PC-3 (cell line): ENCODE measurements at regions not wholly inside any gene's neighbourhood (a gene's known extent, or its start where the extent isn't known, plus 50 kb on each side); places are given as distances from the start of the nearest gene placed in this dataset.

ENCODE experiments used
- ATAC-seq: fragments of 200-7000 bp; cut with Tn5 transposase; 2 replicates; pipeline ENCODE4 v1.9.1; 2020; ENCODE audit warnings: mild to moderate bottlenecking, moderate library complexity
- BruUV-seq: library from RNA; stranded (reverse); fragments of 400-500 nt; replicated peaks from 2 replicates; lab custom pipeline; 2021; lab: Mats Ljungman, UMichigan
- CTCF ChIA-PET: fragments of 300-600 bp; sonication (Branson Sonifier 250); formaldehyde crosslinking; loops from one replicate; lab custom pipeline; 2022; ENCODE audit warnings: antibody characterized with exemption; lab: Charles Lee
- POLR2A ChIA-PET: fragments of 300-600 bp; sonication (Branson Sonifier 250); formaldehyde crosslinking; loops from one replicate; lab custom pipeline; 2022; ENCODE audit warnings: antibody characterized with exemption; ENCODE audit not compliant: unreplicated experiment; lab: Charles Lee
- DNase-seq: peaks from one replicate; pipeline ENCODE4 v3.0.0-alpha.2; 2015
- H2AFZ ChIP-seq: fragments of 300-600 bp; sonication (generic); 2 replicates; pipeline ENCODE4 v1.6.0; 2016; ENCODE audit warnings: antibody characterized with exemption, low read length
- H3F3A ChIP-seq: fragments of 300-600 bp; sonication (generic); one replicate; pipeline ENCODE4 v1.6.0; 2017; ENCODE audit warnings: antibody characterized with exemption, low read length, control low read depth, mild to moderate bottlenecking; ENCODE audit not compliant: unreplicated experiment
- H3K27ac ChIP-seq: fragments of 300-600 bp; sonication (generic); 2 replicates; pipeline ENCODE4 v1.5.1; 2016; ENCODE audit warnings: mild to moderate bottlenecking, low read length
- H3K27me3 ChIP-seq: fragments of 300-600 bp; sonication (generic); 2 replicates; pipeline ENCODE4 v1.6.1; 2016; ENCODE audit warnings: low read length, mixed read lengths
- H3K36me3 ChIP-seq: fragments of 300-600 bp; sonication (generic); 2 replicates; pipeline ENCODE4 v1.6.1; 2016; ENCODE audit warnings: low read depth, mixed run types, low read length, mixed read lengths
- H3K4me1 ChIP-seq: fragments of 300-600 bp; sonication (generic); 2 replicates; pipeline ENCODE4 v1.5.1; 2016; ENCODE audit warnings: low read length; ENCODE audit not compliant: insufficient read depth
- H3K4me2 ChIP-seq: fragments of 300-600 bp; sonication (generic); 2 replicates; pipeline ENCODE4 v1.6.0; 2016; ENCODE audit warnings: low read length
- H3K4me3 ChIP-seq: fragments of 300-600 bp; sonication (generic); 2 replicates; pipeline ENCODE4 v1.5.1; 2016; ENCODE audit warnings: mild to moderate bottlenecking, low read length, mixed read lengths
- H3K79me2 ChIP-seq: fragments of 300-600 bp; sonication (generic); 2 replicates; pipeline ENCODE4 v1.6.1; 2017; ENCODE audit warnings: low read length, mixed read lengths
- H3K9ac ChIP-seq: fragments of 300-600 bp; sonication (generic); 2 replicates; pipeline ENCODE4 v1.6.0; 2016; ENCODE audit warnings: mild to moderate bottlenecking, low read length
- H3K9me2 ChIP-seq: fragments of 300-600 bp; sonication (generic); replicated peaks from 2 replicates; pipeline ENCODE4 v1.6.1; 2016; ENCODE audit warnings: mixed run types, low read length, mixed read lengths
- H3K9me3 ChIP-seq: fragments of 300-600 bp; sonication (generic); 2 replicates; pipeline ENCODE4 v1.6.1; 2016; ENCODE audit warnings: low read length, mixed read lengths
- H4K20me1 ChIP-seq: fragments of 300-600 bp; sonication (generic); 2 replicates; pipeline ENCODE4 v1.6.1; 2016; ENCODE audit warnings: low read length, mixed read lengths
- CTCF ChIP-seq: fragments of 300-600 bp; sonication (generic); conservative IDR thresholded peaks from 2 replicates; pipeline ENCODE4 v1.5.1; 2017; ENCODE audit warnings: antibody characterized with exemption, low read depth, mild to moderate bottlenecking, low read length
- EZH2 ChIP-seq: fragments of 300-600 bp; sonication (generic); IDR thresholded peaks from one replicate; pipeline ENCODE4 v1.6.1; 2017; ENCODE audit warnings: antibody characterized with exemption, mild to moderate bottlenecking, low read length; ENCODE audit not compliant: unreplicated experiment
- EZH2phosphoT487 ChIP-seq: fragments of 300-600 bp; sonication (generic); IDR thresholded peaks from 2 replicates; pipeline ENCODE4 v1.6.1; 2018; ENCODE audit warnings: mild to moderate bottlenecking, antibody characterized with exemption, low read length, borderline replicate concordance
- intact Hi-C: fragments of 100-400 bp; cut with micrococcal nuclease; formaldehyde crosslinking; loops from 2 replicates; pipeline ENCODE4 v1.9.0; 2023

- Histone ChIP-seq H3K9ac (no peak overlapping the region), H4K20me1 (no peaks in the 10 kb centered on the region), H2AFZ (no peak overlapping the region), H3K79me2 (no peaks in the 10 kb centered on the region), H3K27ac (no peak overlapping the region), H3K9me2 (no peaks in the 10 kb centered on the region), H3K9me3 (no peaks in the 10 kb centered on the region), H3K4me1 (no peaks in the 10 kb centered on the region), H3K36me3 (no peaks in the 10 kb centered on the region), H3F3A (no peaks in the 10 kb centered on the region), H3K27me3 (no peaks in the 10 kb centered on the region), H3K4me2 (no peak overlapping the region), H3K4me3 (no peak overlapping the region)
- intact Hi-C loops = no loop called here
- DNase-seq (peak; percentile 12), ATAC-seq (no peak)
- TF ChIP-seq CTCF = no peak
- TF ChIP-seq EZH2 = no peak
- TF ChIP-seq EZH2phosphoT487 = no peak
- ChIA-PET CTCF (no interaction called here), POLR2A (no interaction called here)
- BruUV-seq = no TSS peak
These were observed 249.0 kb upstream of the ZP4 start for GRCh38 chr1:238139713-238140112.

- TF ChIP-seq CTCF (no peak), EZH2 (no peak), EZH2phosphoT487 (no peak)
- Histone ChIP-seq H3K4me2 (no peak overlapping the region), H3K9me3 (no peaks in the 10 kb centered on the region), H3K27ac (no peak overlapping the region), H3K9me2 (no peaks in the 10 kb centered on the region), H3K9ac (no peak overlapping the region), H3K4me1 (no peaks in the 10 kb centered on the region), H3K4me3 (no peak overlapping the region), H2AFZ (no peak overlapping the region), H3F3A (no peaks in the 10 kb centered on the region), H4K20me1 (no peaks in the 10 kb centered on the region), H3K27me3 (no peaks in the 10 kb centered on the region), H3K79me2 (no peaks in the 10 kb centered on the region), H3K36me3 (no peaks in the 10 kb centered on the region)
- intact Hi-C loops = no loop called here
- POLR2A ChIA-PET = no interaction called here
- ATAC-seq = no peak
- DNase-seq = no peak
- CTCF ChIA-PET = no interaction called here
- BruUV-seq = no TSS peak
These were observed 247.4 kb upstream of the ZP4 start for GRCh38 chr1:238138059-238138626.

GRCh38 chr1:238135708-238136664, 245.3 kb upstream of the ZP4 start:
- Histone ChIP-seq H3K9me2 (no peaks in the 10 kb centered on the region), H4K20me1 (no peaks in the 10 kb centered on the region), H3K4me3 (no peak overlapping the region), H3K27me3 (no peaks in the 10 kb centered on the region), H3K4me1 (no peaks in the 10 kb centered on the region), H2AFZ (no peak overlapping the region), H3K9ac (no peak overlapping the region), H3K79me2 (no peaks in the 10 kb centered on the region), H3F3A (no peaks in the 10 kb centered on the region), H3K36me3 (no peaks in the 10 kb centered on the region), H3K9me3 (no peaks in the 10 kb centered on the region), H3K27ac (no peak overlapping the region), H3K4me2 (no peak overlapping the region)
- TF ChIP-seq EZH2 (no peak), CTCF (no peak), EZH2phosphoT487 (no peak)
- BruUV-seq = no TSS peak
- CTCF ChIA-PET = no interaction called here
- POLR2A ChIA-PET = no interaction called here
- DNase-seq (no peak), ATAC-seq (no peak)
- intact Hi-C loops = no loop called here
